GM21390 (cell line): ENCODE measurements at regions not wholly inside any gene's neighbourhood (a gene's known extent, or its start where the extent isn't known, plus 50 kb on each side); places are given as distances from the start of the nearest gene placed in this dataset.

Experiments used
- ATAC-seq: cut with Tn5 transposase; IDR thresholded peaks from one replicate; pipeline ENCODE4 v1.9.1; 2021; ENCODE audit not compliant: unreplicated experiment

DNA sequence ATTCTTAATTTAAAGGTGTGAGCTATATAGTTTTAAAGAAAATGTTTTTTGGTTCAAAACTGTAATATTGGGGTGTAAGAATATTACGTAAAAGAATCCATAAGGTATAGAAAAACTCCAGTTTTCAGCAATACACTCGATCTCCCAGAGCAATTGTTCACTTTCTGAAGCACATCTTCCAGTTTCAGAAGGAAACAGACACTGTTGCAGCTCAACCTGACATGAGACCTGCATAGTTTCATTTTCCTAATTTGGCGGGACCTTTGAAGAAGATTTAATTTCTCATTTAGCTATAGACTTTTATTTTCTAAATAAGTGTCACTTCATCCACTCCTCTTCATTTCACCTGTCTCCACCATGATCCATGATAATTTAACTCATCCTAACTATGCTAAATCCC lies 281.5 kb downstream of the HTR1B start:
- ATAC-seq: no peak

GRCh38 chr6:77180326-77180725 lies 283.0 kb downstream of the HTR1B start:
- no peak for ATAC-seq

GRCh38 chr6:77178821-77179220 lies 284.5 kb downstream of the HTR1B start:
- ATAC-seq: no peak

DNA sequence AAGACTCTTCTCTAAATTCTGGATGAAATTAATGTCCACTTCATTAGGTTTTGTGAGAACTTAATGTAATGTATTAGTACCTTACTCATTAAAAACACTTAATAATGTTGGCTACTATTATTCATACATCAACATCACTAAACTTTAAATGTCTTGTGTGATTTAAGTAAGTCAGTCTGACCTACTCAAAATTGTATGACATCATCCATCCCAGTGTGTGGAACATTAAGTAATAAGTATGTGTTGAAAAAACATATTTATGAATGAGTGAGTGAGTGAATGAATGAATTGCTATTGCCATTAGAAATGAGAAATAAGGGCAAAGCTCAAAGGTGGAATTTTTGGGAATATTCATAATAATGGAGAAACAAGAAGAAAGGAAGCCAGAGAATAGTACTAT lies 285.8 kb downstream of the HTR1B start:
- no peak for ATAC-seq

DNA sequence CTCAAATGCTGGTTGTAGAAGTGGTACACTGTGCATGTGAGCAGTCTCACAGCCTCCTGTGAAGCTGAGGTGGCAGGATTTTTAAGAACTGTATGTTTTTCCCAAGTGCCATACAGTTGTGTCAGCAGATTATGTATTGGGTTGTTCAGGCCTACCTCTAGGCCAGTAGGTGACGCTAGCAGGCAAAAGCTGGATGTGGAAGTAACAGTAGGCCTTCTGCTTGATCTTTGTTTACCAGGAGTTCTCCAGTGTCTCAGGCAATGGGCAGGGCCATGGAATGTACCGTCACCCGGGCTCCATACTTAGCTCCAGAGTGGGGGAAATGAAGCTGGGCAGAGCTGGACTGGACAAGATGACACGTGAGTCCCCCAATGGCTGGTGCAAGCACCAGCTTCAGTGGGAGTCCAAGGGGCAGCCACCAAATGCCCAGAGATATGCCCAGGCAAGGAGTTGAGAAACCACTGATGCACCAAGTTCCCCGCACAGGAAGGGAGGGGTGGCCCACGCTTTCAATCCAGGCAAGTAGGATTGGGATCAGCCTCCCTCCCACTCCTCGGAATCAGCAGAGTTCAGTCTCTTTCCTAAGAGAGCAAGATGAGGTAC lies 289.7 kb downstream of the HTR1B start:
- ATAC-seq: no peak

DNA sequence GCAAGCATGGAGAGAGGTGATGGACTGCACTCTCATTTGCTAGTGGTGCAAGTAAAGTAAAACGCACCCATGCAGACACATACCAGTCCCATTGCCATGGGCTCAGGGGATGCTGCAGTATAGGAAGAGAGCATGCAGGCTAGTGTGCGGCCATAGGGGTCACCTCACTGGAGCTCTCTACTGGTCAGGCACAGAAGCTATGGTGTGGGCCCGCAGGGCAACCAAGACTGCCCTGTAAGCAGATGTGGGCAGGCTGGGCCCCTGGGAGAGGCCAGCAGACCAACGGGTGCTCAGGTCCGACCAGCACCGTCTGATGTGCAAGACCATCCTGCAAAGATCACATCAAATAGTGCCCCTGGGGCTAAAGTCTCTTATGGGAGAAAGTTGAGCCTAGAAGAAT lies 290.7 kb downstream of the HTR1B start:
- no peak for ATAC-seq

- ATAC-seq: no peak
Measured at GRCh38 chr6:77159730-77160129, 303.6 kb downstream of the HTR1B start.

- no peak for ATAC-seq
Measured at GRCh38 chr6:77151241-77151640, 312.1 kb downstream of the HTR1B start.

DNA sequence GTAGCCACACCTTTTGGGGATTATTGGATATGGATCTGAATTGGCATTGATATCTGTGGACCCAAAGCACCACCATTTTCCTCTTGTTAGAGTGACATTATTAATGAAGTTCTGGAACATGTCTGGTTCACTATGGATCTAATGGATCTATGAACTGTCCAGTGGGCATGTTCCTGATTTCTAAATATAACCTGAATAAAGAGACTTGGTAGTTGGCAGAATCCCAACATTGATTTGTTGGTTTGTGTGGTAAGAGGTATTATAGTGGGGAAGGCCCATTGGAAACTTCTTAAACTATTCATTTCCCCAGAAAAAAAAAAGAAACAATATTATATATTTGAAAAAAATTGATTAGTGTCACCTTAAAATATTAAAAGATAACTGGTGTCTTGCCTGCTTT lies 312.6 kb downstream of the HTR1B start:
- ATAC-seq: no peak

DNA sequence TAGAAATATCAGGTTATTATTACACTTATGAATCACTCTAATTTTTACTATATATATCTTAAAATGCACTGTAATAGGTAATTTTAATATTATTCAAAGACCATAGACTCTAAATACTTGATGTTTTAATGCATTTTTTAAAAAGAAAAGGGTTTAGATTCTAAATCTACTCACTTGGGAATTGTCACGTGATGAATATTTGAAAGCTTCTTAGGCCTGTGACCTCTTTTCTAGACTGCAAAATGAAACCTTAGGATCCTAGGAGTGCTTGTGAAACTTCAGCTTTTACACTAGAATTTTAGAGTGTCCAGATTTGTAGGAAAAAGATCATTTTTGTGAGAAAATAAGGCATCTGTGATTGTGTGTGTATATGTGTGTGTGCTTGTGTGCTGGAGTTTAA lies 318.0 kb downstream of the HTR1B start:
- ATAC-seq: no peak

- ATAC-seq: no peak
Measured at GRCh38 chr6:77143659-77144447, 319.4 kb downstream of the HTR1B start.

DNA sequence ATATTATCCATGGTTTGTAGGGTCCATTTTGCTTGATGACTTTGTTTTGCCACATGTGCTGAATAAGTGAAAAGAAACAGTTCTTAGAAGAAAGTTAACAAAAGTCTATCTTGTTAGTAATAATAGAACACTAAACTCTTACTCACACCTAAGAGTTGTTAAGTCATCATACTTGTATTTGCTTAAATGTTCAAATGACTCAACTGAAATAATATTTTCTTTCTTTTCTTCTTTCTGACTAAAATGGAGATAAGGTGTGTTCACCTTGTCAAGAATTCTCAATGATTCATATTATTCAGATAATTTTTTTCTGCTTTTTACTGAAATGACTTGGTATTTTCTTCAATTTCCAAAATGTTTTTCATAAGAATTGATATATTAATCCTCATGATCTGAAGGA lies 327.2 kb downstream of the HTR1B start:
- ATAC-seq: no peak

- ATAC-seq: no peak
Measured at GRCh38 chr6:77133031-77133430, 330.3 kb downstream of the HTR1B start.

DNA sequence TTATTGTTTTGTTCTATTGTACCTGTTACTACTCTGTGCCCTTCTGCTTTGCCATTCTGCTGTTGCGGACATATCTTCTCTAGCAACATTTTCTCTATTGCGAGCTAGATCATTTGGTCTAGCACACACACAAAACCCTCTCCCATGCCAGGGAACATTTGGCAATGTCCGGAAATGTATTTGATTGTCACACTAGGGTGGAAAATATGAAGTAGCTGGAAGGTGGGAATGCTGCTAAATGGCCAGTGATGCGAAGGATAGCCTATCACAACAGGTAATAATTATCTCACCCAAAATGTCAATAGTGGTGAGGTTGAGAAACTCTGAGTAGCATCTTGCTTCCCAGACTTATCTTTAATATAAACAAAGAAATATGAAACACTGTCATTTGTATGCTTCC lies 331.9 kb downstream of the HTR1B start:
- ATAC-seq: no peak

GRCh38 chr6:77124604-77125003 lies 338.7 kb downstream of the HTR1B start:
- ATAC-seq: no peak

DNA sequence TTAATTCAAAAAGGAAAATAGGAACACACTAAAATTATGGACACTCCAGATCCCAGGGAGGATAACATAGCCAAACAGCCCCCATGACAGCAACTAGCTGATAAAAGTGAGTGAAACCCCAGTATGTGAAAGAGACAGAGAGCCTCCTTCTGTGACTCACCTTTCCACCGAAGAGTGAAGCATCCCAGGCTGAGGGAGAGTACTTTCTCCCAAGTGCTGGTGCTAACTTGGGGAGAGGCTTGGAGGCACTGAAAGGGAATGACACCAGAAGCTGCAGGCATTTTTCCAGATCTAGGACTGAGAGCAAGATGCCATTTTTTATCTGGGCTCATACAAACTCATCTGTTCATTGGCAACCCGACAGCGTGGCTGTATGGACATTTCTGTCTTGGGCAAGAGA lies 339.8 kb downstream of the HTR1B start:
- ATAC-seq: no peak

- ATAC-seq: no peak
Measured at GRCh38 chr6:77106992-77107391, 356.3 kb downstream of the HTR1B start.

DNA sequence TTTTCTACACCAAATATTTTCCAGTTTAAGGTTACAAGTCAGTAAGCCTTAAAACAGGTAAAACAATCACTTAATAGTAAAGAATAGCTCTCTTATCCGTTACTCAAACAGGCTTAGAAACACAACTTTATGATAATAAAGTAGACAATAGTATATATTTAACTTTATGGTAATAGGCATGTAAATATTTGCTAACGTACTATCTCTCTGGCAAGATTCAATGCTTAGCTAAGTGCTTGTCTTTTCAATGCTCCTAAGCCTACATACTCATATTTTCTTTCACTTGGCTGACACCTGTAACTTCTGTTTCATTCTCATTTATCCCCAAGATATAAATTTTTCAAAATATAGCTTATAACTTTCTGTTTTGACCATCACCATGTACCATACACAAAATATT lies 358.2 kb downstream of the HTR1B start:
- no peak for ATAC-seq

DNA sequence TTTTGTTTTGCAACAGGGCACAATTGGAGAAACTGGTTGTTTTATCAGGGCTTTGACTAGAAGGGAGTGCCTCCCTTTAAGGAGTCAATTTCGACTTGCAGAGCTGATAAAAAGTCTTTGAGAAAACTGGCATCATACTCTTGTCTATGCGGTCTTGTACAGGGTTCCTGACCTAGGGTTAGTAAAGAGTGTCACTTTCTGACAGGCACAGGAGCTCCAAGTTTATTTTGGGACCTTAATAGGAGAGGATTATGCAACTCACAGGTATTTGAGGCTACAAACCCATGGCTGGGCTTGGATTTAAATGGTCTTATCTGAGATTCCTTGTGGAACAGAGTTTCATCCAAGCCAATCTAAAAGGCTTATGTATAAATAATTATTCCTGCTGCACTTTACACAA lies 365.4 kb downstream of the HTR1B start:
- ATAC-seq: no peak

- ATAC-seq: no peak
Measured at GRCh38 chr6:77095936-77096627, 367.2 kb downstream of the HTR1B start.

DNA sequence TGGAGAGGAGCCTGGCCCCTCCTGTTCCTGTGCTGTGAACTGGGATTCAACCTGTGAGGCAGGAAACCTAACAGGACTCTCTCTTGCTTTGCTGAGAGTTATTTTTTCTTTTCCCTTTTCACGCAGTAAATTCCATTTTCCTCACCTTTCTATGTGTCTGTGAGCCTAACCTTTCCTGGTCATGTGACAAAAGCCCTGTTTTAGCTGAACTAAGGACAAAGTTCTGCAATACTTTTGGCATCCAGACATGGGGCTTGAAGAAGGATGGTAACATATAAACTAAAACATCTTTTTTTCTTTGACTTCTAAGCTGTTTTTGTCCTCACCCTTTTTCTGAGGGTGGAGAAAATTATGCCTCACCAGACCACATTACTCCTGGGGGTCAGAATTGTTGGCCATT lies 368.5 kb downstream of the HTR1B start:
- ATAC-seq: no peak

DNA sequence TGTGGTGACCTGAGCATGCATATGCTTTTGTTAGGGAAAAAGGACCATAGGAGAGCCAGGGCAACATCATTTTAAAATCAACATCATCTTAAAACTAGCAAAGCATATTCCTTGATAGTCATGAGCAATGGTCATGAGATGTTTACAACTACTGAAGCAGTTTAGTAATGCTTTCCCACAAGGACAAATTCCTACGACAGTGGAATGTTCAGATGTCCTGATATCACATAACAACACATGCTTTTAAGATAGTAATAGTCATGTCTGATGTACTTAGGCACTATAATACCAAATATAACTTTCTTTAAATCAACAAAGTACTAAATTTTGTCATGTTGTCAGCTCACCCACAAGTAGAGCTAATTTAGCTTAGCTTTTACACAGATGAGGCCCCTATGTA lies 370.3 kb downstream of the HTR1B start:
- ATAC-seq: no peak
